NCI-H2227 (cell line): ENCODE measurements at regions not wholly inside any gene's neighbourhood (a gene's known extent, or its start where the extent isn't known, plus 50 kb on each side); places are given as distances from the start of the nearest gene placed in this dataset.

Source experiments
- DNase-seq: peaks from one replicate; lab custom pipeline; 2025; ENCODE audit not compliant: unreplicated experiment; lab: John Stamatoyannopoulos, UW

- DNase-seq: no peak
These were observed 843.9 kb upstream of the DPPA4 start for GRCh38 chr3:110181226-110181625.

DNA sequence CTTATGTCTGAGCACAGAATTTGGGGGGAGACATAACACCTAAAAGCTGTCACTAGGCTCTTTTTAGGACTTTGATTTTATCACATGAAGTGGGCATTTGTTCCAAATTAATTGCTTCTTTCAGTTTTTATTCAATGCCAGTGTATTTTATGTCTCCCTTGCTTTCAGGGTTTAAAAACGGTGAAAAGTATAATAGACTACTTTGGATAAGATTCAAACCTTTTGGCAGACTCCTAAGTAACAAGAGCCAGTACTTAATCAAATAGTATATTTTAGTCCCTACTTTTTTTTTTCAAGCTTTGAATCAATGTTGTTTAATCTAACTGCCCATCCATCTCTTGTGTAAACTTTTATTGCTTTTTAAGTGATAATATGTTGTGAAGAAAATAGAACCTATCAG lies 847.2 kb upstream of the DPPA4 start:
- no peak for DNase-seq

DNA sequence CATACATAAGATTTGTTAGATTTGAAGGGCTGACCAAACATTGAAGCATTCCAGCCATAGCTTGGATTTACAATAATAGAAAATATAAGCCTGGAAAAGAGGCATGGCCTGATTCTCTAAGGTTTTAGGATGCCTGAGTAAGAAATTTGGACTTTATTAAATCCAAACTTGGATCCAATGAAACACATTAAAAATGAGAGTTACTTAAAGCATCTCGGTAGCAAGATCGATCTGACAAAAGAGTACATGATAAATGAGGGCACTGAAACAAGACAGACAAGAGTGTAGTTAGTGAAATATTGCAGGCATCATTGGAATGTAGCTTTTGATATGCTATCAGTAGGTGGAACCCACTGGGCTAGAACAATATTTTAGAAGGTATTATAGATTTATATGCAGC lies 855.7 kb upstream of the DPPA4 start:
- DNase-seq: no peak

GRCh38 chr3:110198717-110199587 lies 861.6 kb upstream of the DPPA4 start:
- DNase-seq: no peak

DNA sequence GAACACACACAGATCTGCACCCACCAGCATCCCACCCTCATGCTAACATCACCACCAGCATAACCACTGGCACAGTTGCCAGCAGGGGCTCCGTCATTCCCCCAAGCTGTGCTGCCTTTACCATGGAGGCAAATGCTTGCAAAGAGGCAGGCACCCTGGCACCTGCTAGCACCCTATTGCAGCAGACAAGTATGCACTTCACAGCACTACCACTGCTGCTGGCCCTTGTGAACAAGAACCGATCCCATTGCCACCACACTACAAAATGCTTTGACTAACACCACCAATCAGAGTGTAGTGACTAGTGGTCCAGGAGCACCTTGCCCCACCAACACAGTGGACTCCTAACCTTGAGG lies 862.2 kb upstream of the DPPA4 start:
- no peak for DNase-seq

DNA sequence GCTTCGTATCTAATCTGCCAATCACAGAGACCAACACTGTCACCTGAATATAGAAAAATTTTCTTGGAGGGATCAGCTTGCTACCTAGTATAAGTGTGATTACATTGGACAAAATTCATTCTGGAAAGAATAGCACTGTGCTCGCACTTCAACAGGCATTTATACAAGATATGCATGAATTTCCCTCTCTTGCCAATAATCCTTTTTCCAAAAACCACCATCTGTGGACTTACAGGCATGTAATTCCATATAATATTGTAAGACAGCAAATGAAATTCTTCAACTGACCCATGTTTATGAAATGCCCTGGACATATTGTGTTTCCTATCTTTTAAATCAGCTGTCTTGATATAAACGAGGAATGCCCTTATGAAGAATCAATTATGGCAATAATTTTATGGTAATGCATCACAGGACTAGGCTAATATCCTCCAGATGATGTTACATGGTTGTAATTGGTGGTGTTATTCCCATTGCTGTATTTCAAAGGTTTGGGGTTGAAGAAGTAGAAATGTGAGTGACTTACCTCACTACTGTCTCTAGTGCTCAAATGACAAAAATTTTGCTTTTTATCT lies 861.4 kb upstream of the NECTIN3 start:
- DNase-seq: no peak

DNA sequence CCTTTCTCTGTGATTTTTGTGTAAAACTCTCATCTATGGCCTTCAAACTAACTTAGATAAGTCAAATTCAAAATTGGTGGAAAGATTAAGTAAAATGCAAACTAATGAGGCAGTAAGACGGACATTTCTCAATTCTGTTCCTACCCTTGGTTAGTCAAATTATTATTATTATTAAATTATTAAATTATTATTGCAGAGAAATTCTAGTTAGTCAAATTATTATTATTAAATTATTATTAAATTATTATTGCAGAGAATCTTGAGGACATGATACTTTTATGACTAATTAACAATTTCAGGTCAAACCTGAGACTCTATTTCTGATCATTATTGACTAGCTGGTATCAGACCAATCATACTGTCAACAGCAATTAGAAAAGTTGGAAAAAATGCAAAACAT lies 845.0 kb upstream of the NECTIN3 start:
- DNase-seq: no peak

DNA sequence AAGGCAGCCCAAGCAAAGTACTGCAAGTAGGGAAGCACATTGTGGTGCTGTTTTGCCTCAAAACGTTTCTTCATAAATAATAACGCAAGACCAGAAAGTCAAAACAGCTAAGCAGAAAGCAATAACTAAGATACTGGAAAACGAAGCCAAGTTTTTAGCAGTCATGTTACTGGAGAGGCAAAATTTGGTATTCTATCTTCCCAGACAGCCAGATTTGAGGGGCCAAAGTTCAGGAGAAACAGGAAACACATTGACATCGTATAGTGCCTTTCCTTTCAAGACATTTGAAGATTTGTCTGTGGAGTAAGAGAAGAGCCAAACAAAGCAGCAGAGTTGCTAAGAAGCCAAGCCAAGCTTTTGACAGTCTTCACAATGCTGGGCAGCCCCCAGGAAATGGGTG lies 843.6 kb upstream of the NECTIN3 start:
- DNase-seq: no peak

DNA sequence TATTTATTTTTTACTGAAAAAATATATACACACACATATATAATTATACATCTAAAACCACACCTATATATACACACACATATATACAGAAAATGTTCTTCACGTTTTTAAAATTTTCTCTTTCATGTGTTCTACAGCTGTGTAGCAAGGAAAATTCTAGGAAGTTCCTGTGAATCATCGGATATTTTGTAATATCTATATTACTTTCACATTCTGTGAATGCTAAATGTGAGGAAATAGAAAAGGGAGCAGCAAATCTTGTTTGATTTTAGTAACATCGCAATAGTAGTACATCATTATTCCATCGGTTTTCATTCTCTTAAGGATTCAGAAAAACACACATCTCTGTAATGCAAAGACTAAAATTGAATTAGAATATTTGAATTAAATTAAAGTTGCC lies 836.8 kb upstream of the NECTIN3 start:
- no peak for DNase-seq

GRCh38 chr3:110236976-110237610 lies 834.5 kb upstream of the NECTIN3 start:
- no peak for DNase-seq

- DNase-seq: no peak
These were observed 828.5 kb upstream of the NECTIN3 start for GRCh38 chr3:110243081-110243480.

DNA sequence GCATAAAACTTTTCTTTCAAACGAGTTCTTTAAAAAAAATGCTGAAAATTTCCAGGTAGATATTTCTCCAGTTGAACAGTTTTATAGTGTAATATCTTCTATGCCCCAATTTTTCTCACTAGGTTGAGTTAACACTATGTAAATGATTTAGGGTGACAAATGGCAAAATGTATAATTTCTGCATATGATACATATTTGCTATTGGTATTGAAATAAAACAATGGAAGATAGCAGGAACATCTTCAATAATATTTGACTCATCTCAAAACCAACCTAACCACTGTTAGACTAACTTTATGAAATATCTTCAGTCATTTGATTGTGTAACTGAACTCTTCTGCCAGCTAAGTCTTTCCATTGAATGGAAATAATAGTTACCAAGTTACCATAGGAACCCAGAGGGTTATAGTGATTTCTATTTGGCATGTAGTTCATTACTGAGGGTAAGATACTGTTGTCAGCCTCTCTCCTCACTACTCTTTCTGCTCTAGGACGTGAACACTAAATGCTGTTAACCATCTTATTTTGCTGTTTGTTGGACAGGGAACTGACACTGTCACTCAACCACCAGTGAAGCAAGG lies 824.7 kb upstream of the NECTIN3 start:
- no peak for DNase-seq

DNA sequence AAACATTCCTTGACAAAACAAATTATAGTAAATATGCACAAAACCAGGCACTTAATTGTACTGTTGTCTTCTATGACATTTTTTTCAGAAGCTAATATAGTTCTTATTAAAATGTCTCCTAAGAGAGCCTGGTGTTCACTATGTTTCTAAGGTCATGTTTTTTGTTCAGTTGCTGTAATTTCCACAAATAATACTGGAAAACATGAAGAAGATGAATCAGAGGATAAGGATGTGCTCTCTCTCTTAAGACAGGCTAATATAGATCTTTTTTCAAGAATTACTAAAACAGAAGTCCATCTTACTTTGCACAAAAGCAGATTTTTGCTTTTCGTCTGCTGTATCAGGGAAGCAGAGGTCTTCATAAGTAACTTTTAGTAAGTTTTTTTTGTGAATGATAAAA lies 823.0 kb upstream of the NECTIN3 start:
- DNase-seq: no peak

DNA sequence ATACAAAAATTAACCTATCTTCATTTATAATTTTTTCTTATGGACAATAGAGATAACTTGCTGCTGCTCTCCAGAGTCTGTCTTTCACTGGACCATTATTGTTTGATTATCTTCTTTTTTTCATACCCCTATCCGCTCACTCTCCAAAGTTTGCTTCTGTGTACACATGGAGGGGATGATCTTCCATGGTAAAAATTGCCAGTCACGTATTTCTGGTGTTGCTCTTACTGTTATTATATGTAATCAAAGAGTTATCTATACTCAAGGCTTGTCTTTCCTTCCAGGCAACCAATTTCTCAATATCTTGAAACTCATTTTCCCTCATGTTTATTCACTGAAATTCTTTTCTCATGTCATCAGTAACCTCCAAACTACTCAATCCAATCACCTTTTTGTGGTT lies 817.8 kb upstream of the NECTIN3 start:
- no peak for DNase-seq

- no peak for DNase-seq
These were observed 817.0 kb upstream of the NECTIN3 start for GRCh38 chr3:110254591-110254990.

DNA sequence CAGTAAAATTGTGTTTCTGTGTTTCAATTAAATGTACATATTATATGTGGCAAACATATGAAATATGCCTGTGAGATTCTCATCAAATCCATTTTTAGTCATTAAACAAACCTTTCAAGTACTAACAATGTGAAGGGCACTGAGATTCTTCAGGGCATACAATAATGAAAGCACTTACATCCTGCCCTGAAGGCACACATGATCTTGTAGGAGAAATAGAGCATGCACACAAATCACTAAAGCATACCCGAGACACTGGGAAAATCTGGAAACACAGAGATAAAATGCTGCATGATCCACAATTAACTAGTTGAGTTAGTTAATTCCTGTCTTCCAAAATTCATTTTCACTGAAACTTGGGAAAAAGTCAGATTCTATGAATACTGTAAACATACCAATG lies 810.5 kb upstream of the NECTIN3 start:
- DNase-seq: no peak

GRCh38 chr3:110262896-110263295 lies 808.7 kb upstream of the NECTIN3 start:
- no peak for DNase-seq

GRCh38 chr3:110265302-110265701 lies 806.3 kb upstream of the NECTIN3 start:
- DNase-seq: no peak

GRCh38 chr3:110267304-110267845 lies 804.2 kb upstream of the NECTIN3 start:
- no peak for DNase-seq

DNA sequence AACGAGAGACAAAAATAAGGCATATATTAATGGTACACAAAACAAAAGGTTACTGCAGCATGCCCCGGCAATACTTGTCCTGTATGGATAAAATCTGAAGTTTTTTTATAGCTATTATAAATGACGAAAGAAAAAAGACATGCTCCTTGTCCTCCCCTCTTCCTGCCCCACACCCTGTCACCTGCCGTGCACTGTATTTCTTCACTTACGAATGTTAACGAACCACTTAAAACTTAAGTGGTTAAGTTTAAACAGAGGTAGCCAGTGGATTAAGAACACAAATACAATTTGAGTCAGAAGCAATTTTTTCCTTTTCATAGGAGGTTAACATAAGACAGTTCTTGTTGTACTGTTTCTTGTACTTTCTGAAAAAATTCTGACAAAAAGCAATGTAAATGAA lies 799.1 kb upstream of the NECTIN3 start:
- DNase-seq: no peak

GRCh38 chr3:110291886-110292501 lies 779.6 kb upstream of the NECTIN3 start:
- DNase-seq: no peak
